ENCODE measurements at regions not wholly inside any gene's neighbourhood (a gene's known extent, or its start where the extent isn't known, plus 50 kb on each side); places are given as distances from the start of the nearest gene placed in this dataset.

DNA sequence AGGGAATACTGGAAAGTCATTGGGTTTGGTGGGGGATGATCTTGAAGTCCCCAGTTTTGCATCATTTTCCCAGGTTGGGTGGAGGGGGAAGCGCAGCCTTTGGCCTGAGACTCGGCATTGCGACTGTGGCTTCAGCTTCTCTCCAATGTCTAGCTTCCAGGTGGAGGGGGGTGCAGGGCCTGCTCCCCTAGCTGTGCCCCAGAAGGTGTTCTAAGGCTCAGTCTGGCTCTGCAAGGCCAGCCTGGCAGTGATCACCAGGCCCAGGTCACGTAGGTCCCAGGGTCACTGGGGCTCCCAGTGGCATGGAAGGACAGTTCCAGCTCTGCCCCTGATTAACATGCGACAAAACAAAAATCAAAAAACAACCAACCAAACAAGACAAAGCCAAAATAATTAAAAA lies 56.9 kb upstream of the HAAO start:
- no peak for DNase-seq

DNA sequence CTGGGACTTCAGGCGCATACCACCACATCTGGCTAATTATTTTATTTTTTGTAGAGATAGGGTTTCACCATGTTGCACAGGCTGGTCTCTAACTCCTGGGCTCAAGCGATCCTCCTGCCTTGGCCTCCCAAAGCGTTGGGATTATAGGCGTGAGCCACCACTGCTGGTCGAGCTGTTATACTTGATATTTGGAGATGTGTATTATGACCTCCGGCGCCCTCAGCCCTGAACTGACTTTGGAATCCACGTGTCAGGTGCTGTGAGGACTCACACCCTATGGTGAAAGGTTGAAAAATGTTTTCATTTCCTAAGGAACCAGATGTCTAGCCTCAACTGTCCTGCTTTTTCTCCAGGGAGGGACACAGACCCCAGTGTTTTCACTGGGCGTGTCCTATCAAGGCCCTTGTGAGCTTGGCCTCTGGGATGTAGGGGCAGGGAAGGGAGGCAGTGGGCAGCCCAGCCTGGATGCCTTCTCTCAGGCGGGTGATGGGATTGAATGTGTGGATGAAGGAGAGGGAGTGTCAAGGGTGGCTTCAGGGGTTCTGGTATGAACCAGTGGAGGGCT lies 56.4 kb upstream of the HAAO start:
- no peak for DNase-seq

DNA sequence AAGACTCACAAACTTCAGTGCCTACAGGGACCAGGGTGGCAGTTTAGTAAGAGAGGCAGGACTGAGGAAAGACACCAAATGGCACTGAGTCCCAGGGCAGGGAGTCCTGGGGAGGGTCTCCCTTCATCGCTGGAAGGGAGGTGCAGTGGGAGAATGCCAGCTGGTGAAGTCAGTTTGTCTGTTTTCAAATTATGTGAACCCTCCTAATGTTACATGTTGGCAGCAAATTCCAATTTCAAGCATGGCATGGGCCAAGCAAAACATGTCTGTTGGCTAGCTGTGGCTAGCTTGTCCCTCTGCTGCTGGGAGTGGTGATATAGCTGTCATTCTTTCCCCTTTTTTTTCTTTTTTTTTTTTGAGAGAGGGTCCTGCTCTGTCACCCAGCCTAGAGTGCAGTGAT lies 55.9 kb upstream of the HAAO start:
- DNase-seq, result no peak

DNA sequence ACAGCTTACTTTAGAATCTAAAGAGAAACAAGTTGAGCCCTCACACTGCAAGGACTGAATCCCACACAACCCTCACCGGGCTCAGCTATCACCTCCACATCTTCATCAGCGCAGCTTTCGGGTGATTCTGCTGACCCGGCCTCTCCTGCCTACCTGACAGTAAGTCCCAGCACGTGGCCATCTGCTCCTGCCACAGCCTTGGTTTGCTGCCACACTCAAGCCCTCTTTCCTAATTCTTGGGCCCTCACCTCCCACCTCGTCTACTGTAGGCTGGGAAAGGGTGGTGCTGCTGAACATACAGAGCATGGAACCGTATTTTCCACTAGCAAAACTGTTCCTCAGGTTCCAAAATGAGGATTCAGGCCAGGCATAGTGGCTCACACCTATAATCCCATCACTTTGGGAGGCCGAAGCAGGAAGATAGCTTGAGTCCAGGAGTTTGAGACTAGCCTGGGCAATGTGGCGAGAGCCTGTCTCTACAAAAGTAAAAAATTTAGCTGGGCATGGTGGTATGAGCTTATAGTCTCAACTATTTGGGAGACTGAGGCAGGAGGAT lies 55.3 kb upstream of the HAAO start:
- no peak for DNase-seq

DNA sequence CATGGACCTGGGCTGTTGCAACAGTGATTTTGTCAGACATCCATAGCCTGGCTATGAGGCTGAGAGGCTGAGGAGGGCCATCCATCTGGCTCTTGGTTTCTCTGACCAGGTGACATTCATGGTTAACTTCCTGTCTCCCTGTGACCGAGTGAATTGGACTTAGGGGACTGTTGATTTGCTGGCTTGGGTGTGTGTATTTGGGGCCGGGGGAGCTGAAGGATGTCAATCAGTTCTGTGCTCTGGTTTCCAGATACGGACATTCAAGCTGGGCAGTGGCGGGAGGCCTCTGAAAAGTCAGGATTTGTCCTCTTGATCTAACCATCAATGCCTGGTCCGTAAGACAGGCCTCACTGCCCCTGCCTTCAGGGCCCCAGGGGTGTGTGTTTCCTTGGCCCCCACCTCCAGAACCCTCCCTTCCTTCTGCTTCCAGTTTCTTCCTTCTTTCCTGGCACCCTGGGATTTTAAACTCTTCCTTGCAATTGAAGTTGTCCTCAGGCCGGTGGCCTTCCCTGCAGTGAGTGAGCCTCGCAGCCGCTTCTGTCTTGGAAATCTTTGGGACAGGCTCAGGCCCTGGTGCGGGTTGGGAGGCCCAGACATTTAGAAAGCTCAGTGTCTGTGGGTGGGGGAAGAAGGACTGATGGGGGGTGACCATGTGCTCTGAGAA lies 54.7 kb upstream of the HAAO start:
- no peak for DNase-seq

DNA sequence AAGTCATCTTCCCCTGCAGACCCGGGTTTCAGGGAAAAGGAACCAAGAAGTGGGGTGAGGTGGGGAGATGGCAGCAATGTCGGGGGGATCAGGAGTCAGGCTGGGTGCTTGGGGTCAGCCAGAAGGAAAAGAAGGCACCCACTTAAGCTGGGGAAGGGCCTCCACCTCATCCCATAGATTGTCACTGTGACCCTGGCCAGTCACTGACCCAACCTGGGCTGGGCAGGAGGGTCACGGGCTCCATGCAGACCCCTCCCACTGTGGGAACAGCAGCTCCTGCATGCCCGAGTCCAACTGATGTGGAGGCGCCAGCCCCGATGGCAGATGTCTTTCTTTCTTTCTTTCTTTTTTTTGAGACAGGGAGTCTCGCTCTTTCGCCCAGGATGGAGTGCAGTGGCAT lies 53.6 kb upstream of the HAAO start:
- DNase-seq, result no peak

DNA sequence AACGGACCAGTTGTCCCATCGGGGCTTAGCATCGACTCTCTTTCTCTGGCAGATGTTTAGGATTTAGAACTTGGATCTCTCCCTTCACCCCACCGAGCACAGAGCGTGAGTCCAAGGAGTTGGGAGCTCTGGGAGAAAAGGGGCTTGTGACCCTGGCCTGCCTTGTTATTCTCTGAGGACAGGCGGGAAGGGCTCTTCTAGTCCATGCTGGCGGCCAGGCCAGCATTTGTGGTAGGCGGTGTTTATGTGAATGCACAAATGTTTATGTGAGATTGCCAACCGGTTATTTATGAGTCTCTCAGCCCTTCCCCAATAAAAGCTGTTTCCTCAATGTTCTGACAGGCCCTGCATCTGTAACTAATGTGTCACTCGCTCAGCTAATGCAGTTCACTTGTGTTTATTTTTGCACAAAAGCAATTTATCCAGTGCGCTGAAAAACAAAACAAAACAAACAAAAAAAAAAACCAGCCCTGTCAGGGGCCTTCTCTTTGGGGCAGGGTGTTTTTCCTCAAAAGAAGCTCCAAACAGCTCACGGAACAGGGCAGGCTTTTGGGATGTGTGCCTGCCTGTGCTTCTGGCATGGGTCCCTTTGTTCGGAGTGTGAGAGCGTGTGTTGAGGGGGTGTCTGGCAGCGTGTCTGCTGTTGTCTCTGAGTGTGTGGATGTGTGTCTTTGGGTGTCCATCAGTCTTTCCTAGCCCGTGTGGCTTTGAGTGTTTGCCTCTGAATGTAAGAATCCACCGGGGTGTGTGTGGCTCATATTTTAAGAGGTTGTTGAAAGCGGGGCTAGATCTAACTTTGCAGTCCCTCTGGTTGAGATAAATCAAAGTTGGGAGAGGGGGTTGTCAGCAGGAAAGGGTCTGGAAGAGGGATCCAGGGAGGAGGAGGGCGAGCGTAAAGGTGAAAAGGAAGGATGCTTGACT lies 52.8 kb upstream of the HAAO start:
- DNase-seq, result no peak

DNA sequence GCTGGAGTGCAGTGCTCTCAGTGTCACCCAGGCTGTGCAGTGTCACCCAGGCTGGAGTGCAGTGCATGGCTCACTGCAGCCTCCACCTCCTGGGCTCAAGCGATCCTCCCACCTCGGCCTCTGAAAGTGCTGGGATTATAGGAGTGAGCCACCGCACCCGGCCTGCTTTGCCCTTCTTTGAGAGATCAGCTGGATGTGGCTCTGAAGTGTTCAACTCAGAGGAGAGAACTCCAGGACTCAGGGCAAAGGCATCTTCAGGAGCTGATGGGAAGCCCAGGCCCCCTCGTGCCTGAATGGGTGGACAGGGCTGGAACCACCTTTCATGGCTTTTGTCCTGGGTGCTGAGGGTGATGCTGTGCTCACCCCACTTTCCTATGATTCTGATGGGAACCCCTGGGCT lies 52.0 kb upstream of the HAAO start:
- DNase-seq, result no peak

DNA sequence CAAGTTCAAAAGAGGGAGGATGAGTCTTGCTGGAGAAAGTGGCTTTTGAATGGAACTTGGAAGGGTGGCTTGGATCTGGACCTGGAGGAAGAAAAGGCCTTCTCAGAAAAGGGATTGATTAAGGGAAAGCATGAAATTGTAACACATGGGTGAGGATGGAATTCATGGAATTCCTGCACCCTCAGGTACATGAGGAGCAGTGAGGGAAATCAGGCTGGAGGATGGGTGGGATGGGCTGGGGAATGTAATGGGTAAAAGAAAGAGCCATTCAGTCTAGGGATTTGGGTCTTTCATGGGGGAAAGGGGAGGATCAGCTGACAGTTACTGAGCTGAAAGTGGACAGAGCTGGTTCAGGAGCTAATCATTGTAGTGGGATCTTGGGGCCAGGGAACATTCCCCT lies 51.2 kb upstream of the HAAO start:
- DNase-seq, result no peak

DNA sequence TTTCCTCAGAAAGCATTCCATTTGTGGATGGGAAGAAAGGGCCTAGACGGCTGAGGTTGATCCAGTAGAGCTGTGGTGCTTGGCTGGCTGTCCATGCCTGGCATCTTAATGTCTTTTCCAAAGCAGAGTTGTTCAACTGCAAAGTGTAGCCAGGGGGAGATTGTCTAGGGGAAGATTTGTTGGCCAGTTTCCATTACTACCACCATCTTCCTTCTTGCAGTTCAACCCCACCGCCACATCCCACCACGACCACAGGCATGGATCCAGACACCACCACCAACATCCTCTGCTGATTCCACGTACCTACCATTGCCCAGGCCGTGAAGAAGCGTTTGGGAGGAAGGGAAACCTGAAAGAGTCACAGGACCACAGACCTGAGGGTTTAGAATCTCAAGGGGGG lies 50.7 kb upstream of the HAAO start:
- DNase-seq, result no peak

DNA sequence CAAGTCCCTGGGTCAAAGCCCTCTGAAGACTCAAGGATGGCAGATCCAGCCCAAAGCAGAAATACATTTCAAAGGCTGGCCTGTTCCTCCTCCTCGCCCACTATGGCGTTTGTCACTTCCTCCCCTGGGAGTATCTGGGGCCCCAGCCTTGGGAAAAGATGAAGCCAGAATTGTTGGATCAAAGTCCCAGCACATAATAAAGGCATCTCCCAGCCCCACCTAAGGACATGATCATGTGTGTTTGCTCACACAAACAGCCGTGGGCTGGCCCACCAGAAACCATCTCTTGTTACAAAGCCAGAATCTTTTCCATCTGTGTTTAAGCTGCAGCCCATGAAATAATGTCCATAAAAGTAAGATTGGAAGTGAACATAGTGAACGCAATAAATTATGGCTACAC lies 50.1 kb upstream of the HAAO start:
- DNase-seq, result no peak
